B cell (primary cell): ENCODE measurements at regions not wholly inside any gene's neighbourhood (a gene's known extent, or its start where the extent isn't known, plus 50 kb on each side); places are given as distances from the start of the nearest gene placed in this dataset.

ENCODE experiments used
- ATAC-seq: fragments of 200-7000 bp; cut with Tn5 transposase; one replicate; pipeline ENCODE4 v1.10.0; 2021; ENCODE audit warnings: low read depth, mild to moderate bottlenecking, moderate number of reproducible peaks, moderate library complexity
- CTCF ChIA-PET: fragments of 350-600 bp; sonication (Branson Sonifier 250); formaldehyde crosslinking; loops from one replicate; lab custom pipeline; 2021; ENCODE audit warnings: antibody characterized with exemption, inconsistent platforms; lab: Charles Lee
- POLR2A ChIA-PET: fragments of 350-600 bp; sonication (Branson Sonifier 250); formaldehyde crosslinking; loops from one replicate; lab custom pipeline; 2021; ENCODE audit warnings: antibody characterized with exemption; lab: Charles Lee
- DNase-seq: peaks from one replicate; pipeline ENCODE4 v3.0.0; 2013
- H2AFZ ChIP-seq: 2 replicates; pipeline ENCODE4 v1.6.1; 2012; ENCODE audit warnings: mild to moderate bottlenecking, low read depth, low read length; ENCODE audit not compliant: insufficient read depth, poor library complexity, severe bottlenecking
- H3K27ac ChIP-seq, 2 donors: 1 replicate in 1 of 2; 2 replicates in 1 of 2; pipeline ENCODE4 v1.5.1; 2012 to 2013; ENCODE audit warnings: low read length in 2 of 2, mild to moderate bottlenecking in 2 of 2, moderate library complexity in 1 of 2
- H3K27me3 ChIP-seq, 4 experiments: fragments of 200-600 bp in 1 of 4; sonication (generic) in 1 of 4; replicated peaks in 1 of 4; 1 replicate in 2 of 4; 2 replicates in 2 of 4; pipeline versions ENCODE4 v1.6.1 to v1.7.0; 2013 to 2016; ENCODE audit warnings: low read length in 3 of 4, mild to moderate bottlenecking in 2 of 4, mixed read lengths in 1 of 4, moderate library complexity in 1 of 4; ENCODE audit not compliant: insufficient read depth in 4 of 4, control insufficient read depth in 3 of 4; ENCODE audit errors: control extremely low read depth in 1 of 4
- H3K36me3 ChIP-seq, 2 experiments: replicated peaks in 1 of 2; 1 replicate in 1 of 2; 2 replicates in 1 of 2; pipeline versions ENCODE4 v1.6.1 to v1.7.1; 2013; ENCODE audit warnings: low read length in 1 of 2; ENCODE audit not compliant: insufficient read depth in 2 of 2, control insufficient read depth in 1 of 2; ENCODE audit errors: control extremely low read depth in 1 of 2, extremely low read depth in 1 of 2
- H3K4me1 ChIP-seq, 2 donors: fragments of 200-600 bp in 1 of 2; sonication (generic) in 1 of 2; 1 replicate in 1 of 2; 2 replicates in 1 of 2; pipeline versions ENCODE4 v1.5.1 to v1.6.1; 2013 to 2017; ENCODE audit warnings: low read length in 2 of 2; ENCODE audit not compliant: control insufficient read depth in 2 of 2, insufficient read depth in 2 of 2
- H3K4me2 ChIP-seq: replicated peaks from 2 replicates; pipeline ENCODE3; 2012; ENCODE audit warnings: mild to moderate bottlenecking, low read depth, low read length; ENCODE audit not compliant: poor library complexity, severe bottlenecking
- H3K4me3 ChIP-seq, 5 experiments: fragments of 200-600 bp in 1 of 5; sonication (generic) in 1 of 5; 1 replicate in 3 of 5; 2 replicates in 2 of 5; pipeline versions ENCODE4 v1.5.1 to v1.7.0; 2011 to 2016; ENCODE audit warnings: low read length in 4 of 5, mild to moderate bottlenecking in 4 of 5, low read depth in 2 of 5, control low read depth in 1 of 5, moderate library complexity in 1 of 5; ENCODE audit not compliant: insufficient read depth in 1 of 5; ENCODE audit errors: control extremely low read depth in 1 of 5, extremely low read depth in 1 of 5
- H3K79me2 ChIP-seq: fragments of 200-600 bp; sonication (generic); one replicate; pipeline ENCODE4 v1.6.0; 2016; ENCODE audit warnings: low read length; ENCODE audit not compliant: control insufficient read depth, insufficient read depth
- H3K9ac ChIP-seq: fragments of 200-600 bp; sonication (generic); 2 replicates; pipeline ENCODE4 v1.6.1; 2017; ENCODE audit warnings: mild to moderate bottlenecking, low read length, moderate library complexity
- H3K9me3 ChIP-seq, 3 donors: one replicate each; pipeline versions ENCODE4 v1.6.1 to v1.7.1; 2013; ENCODE audit warnings: low read length in 2 of 3; ENCODE audit not compliant: control insufficient read depth in 2 of 3, insufficient read depth in 1 of 3; ENCODE audit errors: control extremely low read depth in 1 of 3
- H4K20me1 ChIP-seq: 2 replicates; pipeline ENCODE4 v1.6.0; 2012; ENCODE audit warnings: mild to moderate bottlenecking, low read length; ENCODE audit not compliant: insufficient read depth, control insufficient read depth, poor library complexity, severe bottlenecking
- H3K27ac Mint-ChIP-seq: one replicate; pipeline ENCODE4 v1.8.0; 2021; ENCODE audit warnings: mixed read lengths
- H3K27me3 Mint-ChIP-seq: one replicate; pipeline ENCODE4 v1.8.0; 2021; ENCODE audit warnings: mixed read lengths
- H3K4me1 Mint-ChIP-seq: one replicate; pipeline ENCODE4 v1.8.0; 2021; ENCODE audit warnings: mixed read lengths
- H3K4me3 Mint-ChIP-seq: one replicate; pipeline ENCODE4 v1.8.0; 2021; ENCODE audit warnings: mixed read lengths
- H3K9me3 Mint-ChIP-seq: one replicate; pipeline ENCODE4 v1.8.0; 2022; ENCODE audit warnings: mixed read lengths; ENCODE audit not compliant: insufficient read depth
- CTCF ChIP-seq: fragments of 200-600 bp; IDR thresholded peaks from one replicate; pipeline ENCODE4 v1.8.0; 2022; ENCODE audit warnings: antibody characterized with exemption, mild to moderate bottlenecking
- EZH2 ChIP-seq: IDR thresholded peaks from 2 replicates; pipeline ENCODE4 v1.6.1; 2012; ENCODE audit warnings: borderline replicate concordance, low read depth, mild to moderate bottlenecking, moderate library complexity, low read length; ENCODE audit not compliant: insufficient read depth, poor library complexity, severe bottlenecking
- WGBS: methylation state at CpG from one replicate; pipeline ENCODE4 v1.1.5; 2013; ENCODE audit warnings: missing lambda C conversion rate; ENCODE audit not compliant: insufficient coverage; 5-methylcytosine and 5-hydroxymethylcytosine counted together
- intact Hi-C: fragments of 100-400 bp; cut with micrococcal nuclease; formaldehyde crosslinking; loops from one replicate; pipeline ENCODE4 v1.10.0; 2022

GRCh38 chr17:77571155-77571981 is 387.1 kb upstream of the TNRC6C start:
- DNase-seq (peak; percentile 49), ATAC-seq (peak; percentile 28)
- no peak for TF ChIP-seq CTCF
- TF ChIP-seq EZH2: no peak
- peaks cover 53% of the 10 kb centered on the region for H3K27me3 Mint-ChIP-seq
- peaks cover 10% of the 10 kb centered on the region for H3K4me1 Mint-ChIP-seq
- Histone ChIP-seq H3K4me1 (peaks cover 14 to 21% of the 10 kb centered on the region in 2 donors), H2AFZ (no peak overlapping the region), H3K36me3 (no peaks in the 10 kb centered on the region), H3K27me3 (peaks cover 0 to 44% (median 12%) of the 10 kb centered on the region in 4 experiments), H3K79me2 (no peaks in the 10 kb centered on the region), H3K4me2 (peak overlapping the region; percentile 62), H3K4me3 (peak overlapping the region in 3 of 5 experiments; percentile 11 to 38 (median 23)), H3K27ac (no peak overlapping the region), H4K20me1 (no peaks in the 10 kb centered on the region), H3K9me3 (no peaks in the 10 kb centered on the region), H3K9ac (peak overlapping the region; percentile 23)
- peak overlapping the region; percentile 68 for H3K4me3 Mint-ChIP-seq
- POLR2A ChIA-PET: no interaction called here
- no peak overlapping the region for H3K27ac Mint-ChIP-seq
- no peaks in the 10 kb centered on the region for H3K9me3 Mint-ChIP-seq
- 9% methylated on average over 19 of the region's 35 CpGs for WGBS
- CTCF ChIA-PET: interaction anchor here (1.1 to 2.0 kb wide), 2 partner anchors 442 to 1294 kb away, joined by 3 to 4 read pairs; no protein-coding TSS in a partner anchor
- intact Hi-C loops: no loop called here

GRCh38 chr17:77572065-77572601 is 386.4 kb upstream of the TNRC6C start:
- peak overlapping the region; percentile 68 for H3K4me3 Mint-ChIP-seq
- H3K4me1 Mint-ChIP-seq: peaks cover 10% of the 10 kb centered on the region
- CTCF ChIA-PET: interaction anchor here (1.1 to 2.0 kb wide), 2 partner anchors 441 to 1293 kb away, joined by 3 to 4 read pairs; no protein-coding TSS in a partner anchor
- H3K27ac Mint-ChIP-seq: no peak overlapping the region
- TF ChIP-seq EZH2: no peak
- no peak for TF ChIP-seq CTCF
- H3K9me3 Mint-ChIP-seq: no peaks in the 10 kb centered on the region
- H3K27ac ChIP-seq: no peak overlapping the region
- no peaks in the 10 kb centered on the region for H3K9me3 ChIP-seq
- intact Hi-C loops: no loop called here
- no peaks in the 10 kb centered on the region for H3K79me2 ChIP-seq
- 17% methylated on average over 14 of the region's 15 CpGs for WGBS
- no peaks in the 10 kb centered on the region for H3K36me3 ChIP-seq
- DNase-seq: peak; percentile 19
- peak overlapping the region in 2 of 5 experiments; percentile 23 to 38 for H3K4me3 ChIP-seq
- H3K4me1 ChIP-seq: peaks cover 14 to 21% of the 10 kb centered on the region in 2 donors
- H4K20me1 ChIP-seq: no peaks in the 10 kb centered on the region
- H3K27me3 Mint-ChIP-seq: peaks cover 48% of the 10 kb centered on the region
- no peak for ATAC-seq
- H2AFZ ChIP-seq: no peak overlapping the region
- POLR2A ChIA-PET: no interaction called here
- H3K4me2 ChIP-seq: peak overlapping the region; percentile 62
- H3K27me3 ChIP-seq: peaks cover 0 to 44% (median 12%) of the 10 kb centered on the region in 4 experiments
- H3K9ac ChIP-seq: no peak overlapping the region
